ENCODE measurements at regions not wholly inside any gene's neighbourhood (a gene's known extent, or its start where the extent isn't known, plus 50 kb on each side); places are given as distances from the start of the nearest gene placed in this dataset.
"Not testable (repeated sequence)": the region's sequence is repeated elsewhere in the genome, so short reads cannot be mapped to it uniquely, and the experiment has no call there.

GRCh38 chr5:163794993-163795392, 289.6 kb downstream of the MAT2B start:
- no peak for DNase-seq

- no peak for DNase-seq
Observed at GRCh38 chr5:163807781-163808180, 302.4 kb downstream of the MAT2B start.

GRCh38 chr5:163809473-163809872, 304.1 kb downstream of the MAT2B start:
- no peak for DNase-seq

- no peak for DNase-seq
Observed at GRCh38 chr5:163813900-163814299, 308.5 kb downstream of the MAT2B start.

- DNase-seq, result no peak
Observed at GRCh38 chr5:163815240-163815791, 309.9 kb downstream of the MAT2B start.

- no peak for DNase-seq
Observed at GRCh38 chr5:163821142-163821541, 315.7 kb downstream of the MAT2B start.

- no peak for DNase-seq
Observed at GRCh38 chr5:163822548-163822947, 317.1 kb downstream of the MAT2B start.

GRCh38 chr5:163825661-163826060, 320.2 kb downstream of the MAT2B start:
- no peak for DNase-seq

GRCh38 chr5:163826201-163826600, 320.8 kb downstream of the MAT2B start:
- no peak for DNase-seq

- no peak for DNase-seq
Observed at GRCh38 chr5:163832155-163832554, 326.7 kb downstream of the MAT2B start.

GRCh38 chr5:163838738-163839137, 333.3 kb downstream of the MAT2B start:
- DNase-seq, result no peak

GRCh38 chr5:163846512-163846911, 341.1 kb downstream of the MAT2B start:
- DNase-seq, result no peak

- no peak for DNase-seq
Observed at GRCh38 chr5:163855754-163856153, 350.3 kb downstream of the MAT2B start.

- no peak for DNase-seq
Observed at GRCh38 chr5:163861670-163862069, 356.3 kb downstream of the MAT2B start.

- DNase-seq, result no peak
Observed at GRCh38 chr5:163867324-163867723, 361.9 kb downstream of the MAT2B start.

- no peak for DNase-seq
Observed at GRCh38 chr5:163867738-163868137, 362.3 kb downstream of the MAT2B start.

GRCh38 chr5:163869581-163869980, 364.2 kb downstream of the MAT2B start:
- no peak for DNase-seq

- DNase-seq, result no peak
Observed at GRCh38 chr5:163870441-163870840, 365.0 kb downstream of the MAT2B start.

- DNase-seq, result no peak
Observed at GRCh38 chr5:163874431-163874830, 369.0 kb downstream of the MAT2B start.

- DNase-seq, result not testable (repeated sequence)
Observed at GRCh38 chr5:163874912-163875311, 369.5 kb downstream of the MAT2B start.

- no peak for DNase-seq
Observed at GRCh38 chr5:163877865-163878264, 372.4 kb downstream of the MAT2B start.

- no peak for DNase-seq
Observed at GRCh38 chr5:163878490-163878889, 373.1 kb downstream of the MAT2B start.

- no peak for DNase-seq
Observed at GRCh38 chr5:163880302-163880701, 374.9 kb downstream of the MAT2B start.

- DNase-seq, result no peak
Observed at GRCh38 chr5:163885117-163885516, 379.7 kb downstream of the MAT2B start.

- DNase-seq, result no peak
Observed at GRCh38 chr5:163887854-163888253, 382.4 kb downstream of the MAT2B start.

- DNase-seq, result no peak
Observed at GRCh38 chr5:163888366-163888765, 382.9 kb downstream of the MAT2B start.

All from NCI-H2029 treated with DMSO at 0.1 percent for 48 hours (cell line).